ENCODE measurements at regions not wholly inside any gene's neighbourhood (a gene's known extent, or its start where the extent isn't known, plus 50 kb on each side); places are given as distances from the start of the nearest gene placed in this dataset.

DNA sequence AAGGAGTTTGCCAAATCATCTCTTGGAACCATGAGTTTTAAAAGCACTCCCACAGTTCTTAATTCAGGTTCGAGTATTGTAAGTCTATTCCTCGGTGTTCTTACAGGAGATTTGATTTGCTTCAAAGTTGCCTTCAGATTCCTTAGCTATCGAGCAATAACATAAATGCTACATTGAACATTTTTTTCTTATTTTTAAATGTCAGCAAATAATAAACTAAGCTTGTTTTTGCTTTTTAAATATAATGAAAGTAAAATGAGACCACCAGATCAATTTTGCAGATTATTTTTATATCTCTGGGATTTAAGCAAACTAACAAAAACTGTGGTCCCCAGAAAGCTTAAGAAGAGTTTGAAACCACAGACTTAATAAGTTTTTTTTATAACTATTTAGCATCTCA is 195.5 kb downstream of the LNPK start:
- H3K27me3 ChIP-seq (ENCODE audit: insufficient read depth, poor library complexity, severe bottlenecking) = no peaks in the 10 kb centered on the region
- H3K27ac ChIP-seq (replicated peaks) = no peak overlapping the region
- TF ChIP-seq POLR2AphosphoS5 (IDR thresholded peaks at IDR 0.05; ENCODE audit: low read depth) (no peak), GABPA (IDR thresholded peaks at IDR 0.05; ENCODE audit: low read depth) (no peak), SPI1 (IDR thresholded peaks at IDR 0.05; ENCODE audit: borderline replicate concordance, low read depth) (no peak)
- TF ChIP-seq, protein P1, sequence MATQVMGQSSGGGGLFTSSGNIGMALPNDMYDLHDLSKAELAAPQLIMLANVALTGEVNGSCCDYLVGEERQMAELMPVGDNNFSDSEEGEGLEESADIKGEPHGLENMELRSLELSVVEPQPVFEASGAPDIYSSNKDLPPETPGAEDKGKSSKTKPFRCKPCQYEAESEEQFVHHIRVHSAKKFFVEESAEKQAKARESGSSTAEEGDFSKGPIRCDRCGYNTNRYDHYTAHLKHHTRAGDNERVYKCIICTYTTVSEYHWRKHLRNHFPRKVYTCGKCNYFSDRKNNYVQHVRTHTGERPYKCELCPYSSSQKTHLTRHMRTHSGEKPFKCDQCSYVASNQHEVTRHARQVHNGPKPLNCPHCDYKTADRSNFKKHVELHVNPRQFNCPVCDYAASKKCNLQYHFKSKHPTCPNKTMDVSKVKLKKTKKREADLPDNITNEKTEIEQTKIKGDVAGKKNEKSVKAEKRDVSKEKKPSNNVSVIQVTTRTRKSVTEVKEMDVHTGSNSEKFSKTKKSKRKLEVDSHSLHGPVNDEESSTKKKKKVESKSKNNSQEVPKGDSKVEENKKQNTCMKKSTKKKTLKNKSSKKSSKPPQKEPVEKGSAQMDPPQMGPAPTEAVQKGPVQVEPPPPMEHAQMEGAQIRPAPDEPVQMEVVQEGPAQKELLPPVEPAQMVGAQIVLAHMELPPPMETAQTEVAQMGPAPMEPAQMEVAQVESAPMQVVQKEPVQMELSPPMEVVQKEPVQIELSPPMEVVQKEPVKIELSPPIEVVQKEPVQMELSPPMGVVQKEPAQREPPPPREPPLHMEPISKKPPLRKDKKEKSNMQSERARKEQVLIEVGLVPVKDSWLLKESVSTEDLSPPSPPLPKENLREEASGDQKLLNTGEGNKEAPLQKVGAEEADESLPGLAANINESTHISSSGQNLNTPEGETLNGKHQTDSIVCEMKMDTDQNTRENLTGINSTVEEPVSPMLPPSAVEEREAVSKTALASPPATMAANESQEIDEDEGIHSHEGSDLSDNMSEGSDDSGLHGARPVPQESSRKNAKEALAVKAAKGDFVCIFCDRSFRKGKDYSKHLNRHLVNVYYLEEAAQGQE (IDR thresholded peaks at IDR 0.05; ENCODE audit: insufficient replicate concordance, low read depth) = no peak
- TF ChIP-seq, protein P2, sequence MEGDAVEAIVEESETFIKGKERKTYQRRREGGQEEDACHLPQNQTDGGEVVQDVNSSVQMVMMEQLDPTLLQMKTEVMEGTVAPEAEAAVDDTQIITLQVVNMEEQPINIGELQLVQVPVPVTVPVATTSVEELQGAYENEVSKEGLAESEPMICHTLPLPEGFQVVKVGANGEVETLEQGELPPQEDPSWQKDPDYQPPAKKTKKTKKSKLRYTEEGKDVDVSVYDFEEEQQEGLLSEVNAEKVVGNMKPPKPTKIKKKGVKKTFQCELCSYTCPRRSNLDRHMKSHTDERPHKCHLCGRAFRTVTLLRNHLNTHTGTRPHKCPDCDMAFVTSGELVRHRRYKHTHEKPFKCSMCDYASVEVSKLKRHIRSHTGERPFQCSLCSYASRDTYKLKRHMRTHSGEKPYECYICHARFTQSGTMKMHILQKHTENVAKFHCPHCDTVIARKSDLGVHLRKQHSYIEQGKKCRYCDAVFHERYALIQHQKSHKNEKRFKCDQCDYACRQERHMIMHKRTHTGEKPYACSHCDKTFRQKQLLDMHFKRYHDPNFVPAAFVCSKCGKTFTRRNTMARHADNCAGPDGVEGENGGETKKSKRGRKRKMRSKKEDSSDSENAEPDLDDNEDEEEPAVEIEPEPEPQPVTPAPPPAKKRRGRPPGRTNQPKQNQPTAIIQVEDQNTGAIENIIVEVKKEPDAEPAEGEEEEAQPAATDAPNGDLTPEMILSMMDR (IDR thresholded peaks at IDR 0.05; ENCODE audit: insufficient read depth, low read length) = no peak
- H3K4me3 ChIP-seq (replicated peaks; ENCODE audit: insufficient read depth, low read length) = no peak overlapping the region
- no peak for DNase-seq (ENCODE audit: low read depth in 1 of 2, low spot score in 1 of 2)

DNA sequence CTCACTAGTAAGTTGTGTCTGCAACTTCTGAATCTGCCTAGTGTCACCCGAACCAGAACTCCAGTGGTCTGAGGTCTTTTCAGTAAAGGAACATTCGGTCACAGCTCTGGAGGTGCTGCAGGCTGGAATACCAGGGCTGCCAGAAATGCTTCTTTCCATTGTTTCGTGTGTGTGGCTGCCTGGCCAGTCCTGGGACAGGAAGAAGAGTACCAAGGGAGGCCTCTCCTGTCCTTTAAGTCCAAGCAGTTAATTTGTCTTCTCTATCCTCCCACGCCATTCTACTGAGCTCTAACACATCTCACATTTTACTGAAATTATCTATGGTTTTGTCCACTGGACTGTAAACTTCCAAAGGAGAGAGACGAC is 196.0 kb downstream of the LNPK start:
- Histone ChIP-seq H3K27ac (replicated peaks) (no peak overlapping the region), H3K27me3 (ENCODE audit: insufficient read depth, poor library complexity, severe bottlenecking) (no peaks in the 10 kb centered on the region), H3K4me3 (replicated peaks; ENCODE audit: insufficient read depth, low read length) (no peak overlapping the region)
- TF ChIP-seq SPI1 (IDR thresholded peaks at IDR 0.05; ENCODE audit: borderline replicate concordance, low read depth) (no peak), POLR2AphosphoS5 (IDR thresholded peaks at IDR 0.05; ENCODE audit: low read depth) (no peak), GABPA (IDR thresholded peaks at IDR 0.05; ENCODE audit: low read depth) (no peak)
- TF ChIP-seq, protein P2 (IDR thresholded peaks at IDR 0.05; ENCODE audit: insufficient read depth, low read length) = no peak
- TF ChIP-seq, protein P1 (IDR thresholded peaks at IDR 0.05; ENCODE audit: insufficient replicate concordance, low read depth) = no peak
- DNase-seq (ENCODE audit: low read depth in 1 of 2, low spot score in 1 of 2) = no peak

DNA sequence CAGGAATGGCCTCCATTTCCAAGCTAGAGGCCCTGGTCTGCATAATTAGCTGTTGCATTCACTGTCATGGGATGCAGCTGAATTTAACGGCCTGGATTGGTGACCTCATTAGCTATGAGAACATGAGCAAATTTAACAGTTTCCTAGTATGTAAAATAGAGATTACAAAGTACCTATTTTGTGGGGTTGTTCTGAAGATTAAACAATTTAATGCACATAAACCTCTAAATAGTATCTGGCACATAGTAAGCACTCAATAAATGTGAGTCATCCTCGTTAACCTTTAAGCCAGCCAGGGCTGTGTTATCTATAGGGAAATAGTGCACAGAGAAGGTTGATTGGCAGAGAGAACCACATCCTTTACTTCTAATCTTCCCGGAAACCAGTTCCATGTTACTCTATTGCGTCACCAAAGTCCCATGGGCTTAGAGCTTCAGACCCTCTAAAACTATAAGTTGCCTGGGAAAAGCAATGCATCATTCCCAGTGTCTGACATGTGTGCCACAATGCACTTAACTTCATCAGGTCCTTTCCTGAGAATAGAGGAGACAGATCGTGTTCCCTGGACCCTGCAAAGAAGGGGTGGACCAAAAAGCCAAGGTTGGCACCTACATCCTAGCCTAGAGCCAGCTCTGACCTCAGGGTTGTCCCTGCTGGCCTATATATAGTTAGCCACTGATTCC is 196.5 kb downstream of the LNPK start:
- no peak overlapping the region for H3K27ac ChIP-seq (replicated peaks)
- no peak for DNase-seq (ENCODE audit: low read depth in 1 of 2, low spot score in 1 of 2)
- no peak overlapping the region for H3K4me3 ChIP-seq (replicated peaks; ENCODE audit: insufficient read depth, low read length)
- TF ChIP-seq GABPA (IDR thresholded peaks at IDR 0.05; ENCODE audit: low read depth) = no peak
- TF ChIP-seq, protein P1 (IDR thresholded peaks at IDR 0.05; ENCODE audit: insufficient replicate concordance, low read depth) = no peak
- no peak for TF ChIP-seq SPI1 (IDR thresholded peaks at IDR 0.05; ENCODE audit: borderline replicate concordance, low read depth)
- TF ChIP-seq, protein P2 (IDR thresholded peaks at IDR 0.05; ENCODE audit: insufficient read depth, low read length) = no peak
- TF ChIP-seq POLR2AphosphoS5 (IDR thresholded peaks at IDR 0.05; ENCODE audit: low read depth) = no peak
- H3K27me3 ChIP-seq (ENCODE audit: insufficient read depth, poor library complexity, severe bottlenecking) = no peaks in the 10 kb centered on the region

All from HL-60 (cell line).